ENCODE measurements at regions not wholly inside any gene's neighbourhood (a gene's known extent, or its start where the extent isn't known, plus 50 kb on each side); places are given as distances from the start of the nearest gene placed in this dataset.
"Not testable (repeated sequence)": the region's sequence is repeated elsewhere in the genome, so short reads cannot be mapped to it uniquely, and the experiment has no call there.

DNA sequence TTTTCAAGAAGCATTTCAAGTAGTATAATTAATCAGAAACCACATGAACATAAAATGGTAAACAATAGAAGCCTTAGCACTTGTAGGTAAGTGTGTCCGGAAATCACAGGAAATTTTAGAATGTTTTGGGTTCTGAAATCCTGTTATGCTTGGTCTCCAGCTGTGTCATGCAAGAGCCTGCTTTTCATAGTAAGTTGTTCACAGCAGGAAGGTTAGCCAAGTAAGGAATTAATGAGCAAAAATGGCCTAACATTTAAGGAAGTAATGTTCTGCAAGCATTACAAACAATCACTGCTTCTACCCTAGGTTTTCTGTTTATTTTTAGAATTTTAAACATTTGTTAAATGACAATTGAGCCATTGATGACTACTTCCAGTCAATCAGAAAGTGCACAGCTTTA lies 669.5 kb downstream of the SLCO4C1 start:
- no peak for DNase-seq

DNA sequence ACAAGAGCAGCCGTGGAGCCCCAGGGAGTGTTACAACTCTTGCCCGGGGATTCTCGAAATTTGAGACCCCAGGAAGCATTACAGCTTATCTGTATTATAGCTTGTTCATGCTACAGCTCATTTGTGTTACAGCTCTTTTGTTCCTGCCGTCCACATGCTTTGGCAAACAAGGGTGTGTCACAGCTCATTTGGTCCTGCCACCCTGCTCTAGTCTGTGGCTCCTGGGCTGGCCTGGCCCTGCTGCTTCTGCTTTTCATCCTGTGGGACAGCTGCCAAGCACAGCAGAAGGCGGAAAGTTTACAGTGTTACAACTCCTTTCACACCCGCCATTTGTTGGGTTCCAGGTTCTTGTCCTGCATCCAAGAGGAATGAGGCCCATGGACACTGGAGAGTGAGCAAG lies 685.0 kb downstream of the SLCO4C1 start:
- no peak for DNase-seq

DNA sequence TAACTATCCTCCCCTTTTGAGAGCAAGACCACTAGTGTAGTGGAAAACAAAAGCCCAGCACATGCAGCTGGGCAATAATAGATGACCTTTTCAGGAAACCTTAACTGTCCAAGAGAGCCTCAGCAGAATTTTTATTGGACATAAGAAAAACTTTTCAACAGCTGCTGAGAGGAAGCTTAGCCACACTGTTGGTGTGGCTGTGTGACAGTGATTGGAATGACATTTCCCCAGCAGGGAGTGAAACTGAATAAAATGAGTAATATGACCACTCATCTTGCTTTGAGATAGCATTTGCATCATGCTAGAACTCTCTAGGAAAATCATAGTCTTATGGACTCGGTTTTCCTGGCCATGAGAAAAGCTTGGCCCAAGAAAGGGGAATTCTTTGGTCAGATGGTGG lies 687.8 kb downstream of the SLCO4C1 start:
- no peak for DNase-seq

DNA sequence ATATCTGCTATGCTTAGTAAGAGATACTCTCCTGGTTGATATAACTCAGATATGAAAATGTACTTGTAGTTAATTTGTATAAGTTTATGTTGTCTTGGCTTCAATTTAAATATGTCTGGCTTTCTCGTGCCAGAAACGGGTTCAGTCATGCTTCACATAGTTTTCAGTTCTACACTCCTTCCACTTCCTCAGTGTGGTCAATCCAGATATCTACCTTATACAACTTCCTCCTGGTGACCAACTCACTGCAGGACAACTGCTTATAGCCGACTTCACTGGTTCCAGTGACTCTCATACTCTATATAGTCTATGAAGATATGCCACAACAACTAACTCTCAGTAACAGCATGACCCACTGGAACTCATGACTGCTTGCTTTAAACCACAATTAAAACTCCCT lies 690.4 kb downstream of the SLCO4C1 start:
- DNase-seq: no peak

GRCh38 chr5:101600614-101601013 lies 695.5 kb downstream of the SLCO4C1 start:
- DNase-seq: no peak

DNA sequence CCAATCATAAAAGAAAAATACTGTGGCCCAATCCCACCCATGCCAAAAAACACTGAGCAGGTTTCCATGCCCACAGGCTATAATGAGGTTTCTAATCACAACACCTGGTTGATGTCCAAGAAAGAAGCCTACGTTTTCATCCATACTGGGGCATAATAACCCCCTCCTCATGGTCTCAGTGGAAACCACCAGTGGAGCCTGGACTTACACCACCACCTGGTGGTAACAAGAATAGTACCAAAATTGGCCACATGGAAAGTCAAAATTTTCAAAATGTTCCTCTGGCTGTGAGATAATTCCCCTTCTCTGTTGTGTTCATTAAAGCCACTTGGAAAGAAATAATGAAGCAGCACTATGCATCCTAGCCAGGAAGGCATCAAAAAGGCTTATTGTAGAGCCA lies 687.3 kb upstream of the ST8SIA4 start:
- no peak for DNase-seq

DNA sequence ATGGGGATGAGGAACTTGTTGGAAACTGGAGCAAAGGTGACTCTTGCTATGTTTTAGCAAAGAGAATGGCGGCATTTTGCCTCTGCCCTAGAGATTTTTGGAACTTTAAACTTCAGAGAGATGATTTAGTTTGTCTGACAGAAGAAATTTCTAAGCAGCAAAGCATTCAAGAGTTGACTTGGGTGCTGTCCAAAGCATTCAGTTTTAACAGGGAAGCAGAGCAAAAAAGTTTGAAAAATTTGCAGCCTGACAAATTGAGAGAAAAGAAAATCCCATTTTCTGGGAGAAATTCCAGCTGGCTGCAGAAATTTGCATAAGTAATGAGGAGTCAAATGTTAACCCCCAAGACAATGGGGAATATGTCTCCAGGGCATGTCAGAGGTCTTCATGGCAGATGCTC lies 682.3 kb upstream of the ST8SIA4 start:
- DNase-seq: no peak

DNA sequence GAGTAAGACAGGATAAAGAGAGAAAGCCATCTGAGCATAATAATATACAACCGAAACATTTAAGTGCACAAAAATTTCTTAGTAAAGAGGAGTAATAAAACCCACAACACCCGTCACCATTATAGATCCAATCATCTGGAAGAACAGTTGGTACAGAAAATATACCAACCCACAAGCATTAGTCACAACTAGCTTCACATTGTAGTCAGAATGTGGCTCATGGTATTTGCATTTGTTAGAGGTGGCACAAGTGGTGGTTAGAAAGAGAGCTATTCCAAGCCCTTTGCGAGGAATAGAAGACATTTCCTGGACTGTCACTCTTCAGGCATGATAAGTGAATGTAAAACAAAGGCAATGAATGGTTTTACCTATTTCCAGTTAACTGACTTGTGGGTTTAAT lies 677.5 kb upstream of the ST8SIA4 start:
- no peak for DNase-seq

- no peak for DNase-seq
Measured at GRCh38 chr5:101574017-101574416, 670.9 kb upstream of the ST8SIA4 start.

DNA sequence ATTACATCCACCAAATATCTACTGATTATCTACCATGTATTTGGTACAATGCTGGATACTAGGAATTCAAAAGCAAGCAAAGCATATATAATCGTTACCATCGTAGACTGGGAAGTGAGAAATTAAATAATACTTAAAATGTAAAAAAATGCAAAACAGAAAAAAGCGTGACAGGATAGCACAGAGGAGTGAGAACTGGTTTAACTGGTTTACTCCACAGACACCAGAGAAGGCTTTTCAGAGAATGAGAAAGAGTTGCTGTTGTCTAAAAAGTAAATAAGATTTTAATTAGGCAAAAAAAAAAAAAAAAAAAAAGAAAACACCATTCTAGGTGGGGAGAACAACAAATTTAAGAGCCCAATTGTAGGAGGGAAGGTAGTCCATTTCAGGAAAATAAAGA lies 657.9 kb upstream of the ST8SIA4 start:
- DNase-seq: no peak

DNA sequence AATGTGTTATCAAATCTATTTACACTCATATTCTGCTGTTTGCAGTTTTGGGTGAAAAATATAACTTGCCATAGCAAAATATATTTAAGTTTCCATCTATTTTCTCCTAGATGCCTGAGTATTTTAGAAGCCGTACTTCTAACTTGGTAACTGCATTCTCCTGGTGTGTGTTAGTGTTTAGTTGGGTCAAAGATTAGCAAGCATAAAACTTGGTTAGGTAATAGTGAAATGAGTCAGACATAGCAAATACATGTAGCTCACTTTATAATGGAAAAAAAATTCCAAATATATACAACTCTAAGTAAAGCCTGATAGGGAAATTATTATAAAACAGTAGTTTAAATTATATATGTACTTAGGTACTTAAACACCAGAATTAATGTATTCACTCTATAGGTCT lies 640.7 kb upstream of the ST8SIA4 start:
- no peak for DNase-seq

DNA sequence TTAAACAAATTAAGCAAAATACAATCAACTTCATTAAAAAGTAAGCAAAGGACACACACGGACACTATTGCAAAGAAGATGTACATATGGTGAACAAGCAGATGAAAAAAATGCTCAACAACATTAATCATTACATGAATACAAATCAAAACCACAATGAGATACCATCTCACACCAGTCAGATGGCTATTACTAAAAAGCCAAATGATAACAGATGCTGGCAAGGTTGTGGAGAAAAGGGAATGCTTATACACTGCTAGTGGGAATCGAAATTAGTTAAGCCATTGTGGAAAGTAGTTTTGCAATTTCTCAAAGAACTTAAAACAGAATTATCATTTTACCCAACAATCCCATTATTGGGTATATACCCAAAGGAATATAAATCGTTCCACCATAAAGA lies 636.2 kb upstream of the ST8SIA4 start:
- DNase-seq: no peak

DNA sequence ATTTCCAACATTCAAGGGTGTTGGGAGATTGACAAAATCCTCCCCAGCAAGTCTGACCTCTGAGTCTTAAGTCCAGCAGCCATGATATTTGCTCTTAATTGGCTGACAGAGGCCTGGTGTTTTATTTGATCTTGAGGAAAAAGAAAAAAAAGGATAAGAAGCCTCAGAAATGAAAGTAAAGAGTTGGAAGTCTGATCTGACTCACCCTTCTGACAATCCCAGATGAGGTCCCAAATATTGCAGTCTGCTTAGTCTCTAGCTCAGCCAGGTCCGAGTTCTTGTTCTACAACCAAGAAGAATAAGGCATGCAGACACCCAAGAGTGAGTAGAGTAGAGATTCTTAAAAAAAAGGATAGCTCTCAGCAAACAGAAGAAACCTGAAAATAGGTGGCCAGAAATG lies 632.5 kb upstream of the ST8SIA4 start:
- no peak for DNase-seq

- DNase-seq: no peak
Measured at GRCh38 chr5:101534491-101535110, 631.5 kb upstream of the ST8SIA4 start.

DNA sequence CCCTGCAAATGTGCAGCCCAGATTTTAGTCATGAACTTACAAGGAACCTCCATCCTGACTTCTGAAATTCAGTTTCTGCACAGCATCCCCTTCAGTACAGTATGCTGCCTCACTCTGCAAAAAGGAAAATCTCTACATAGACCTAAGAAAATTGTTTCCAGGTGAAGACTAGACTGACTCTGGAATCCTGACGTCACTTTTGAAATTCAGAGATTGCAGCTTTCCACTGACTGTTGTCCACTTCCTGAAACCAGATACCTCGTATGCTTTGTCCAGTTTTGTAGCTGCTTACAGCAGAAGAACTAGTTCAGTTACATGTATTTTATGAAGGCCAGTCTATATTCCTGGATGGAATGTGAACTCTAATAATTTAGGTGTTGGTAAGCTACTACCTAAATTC lies 629.3 kb upstream of the ST8SIA4 start:
- DNase-seq: no peak

DNA sequence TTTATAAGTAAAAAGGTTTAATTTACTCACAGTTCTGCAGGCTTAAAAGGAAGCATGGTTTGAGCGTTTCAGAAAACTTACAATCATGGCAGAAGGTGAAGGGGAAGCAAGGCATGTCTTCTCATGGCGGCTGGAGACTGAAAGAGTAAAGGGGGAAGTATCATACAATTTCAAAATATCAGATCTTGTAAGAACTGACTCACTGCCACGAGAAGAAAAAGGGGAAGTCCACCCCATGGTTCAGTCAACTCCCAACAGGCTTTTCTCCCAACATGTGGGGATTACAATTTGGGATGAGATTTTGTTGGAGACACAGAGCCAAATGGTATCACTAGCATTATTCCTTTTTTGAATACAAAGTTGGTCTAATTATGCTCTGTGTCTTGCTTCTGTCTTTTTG lies 627.9 kb upstream of the ST8SIA4 start:
- no peak for DNase-seq

DNA sequence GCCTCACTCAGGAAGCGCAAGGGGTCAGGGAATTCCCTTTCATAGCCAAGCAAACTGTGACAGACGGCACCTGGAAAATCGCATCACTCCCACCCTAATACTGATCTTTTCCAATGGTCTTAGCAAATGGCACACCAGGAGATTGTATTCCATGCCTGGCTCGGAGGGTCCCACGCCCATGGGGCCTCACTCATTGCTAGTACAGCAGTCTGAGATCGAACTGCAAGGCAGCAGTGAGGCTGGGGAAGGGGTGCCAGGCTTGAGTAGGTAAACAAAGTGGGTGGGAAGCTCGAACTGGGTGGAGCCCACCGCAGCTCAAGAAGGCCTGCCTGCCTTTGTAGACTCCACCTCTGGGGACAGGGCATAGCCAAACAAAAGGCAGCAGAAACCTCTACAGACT lies 626.0 kb upstream of the ST8SIA4 start:
- DNase-seq: not testable (repeated sequence)

GRCh38 chr5:101520417-101520816 lies 617.3 kb upstream of the ST8SIA4 start:
- DNase-seq: no peak

DNA sequence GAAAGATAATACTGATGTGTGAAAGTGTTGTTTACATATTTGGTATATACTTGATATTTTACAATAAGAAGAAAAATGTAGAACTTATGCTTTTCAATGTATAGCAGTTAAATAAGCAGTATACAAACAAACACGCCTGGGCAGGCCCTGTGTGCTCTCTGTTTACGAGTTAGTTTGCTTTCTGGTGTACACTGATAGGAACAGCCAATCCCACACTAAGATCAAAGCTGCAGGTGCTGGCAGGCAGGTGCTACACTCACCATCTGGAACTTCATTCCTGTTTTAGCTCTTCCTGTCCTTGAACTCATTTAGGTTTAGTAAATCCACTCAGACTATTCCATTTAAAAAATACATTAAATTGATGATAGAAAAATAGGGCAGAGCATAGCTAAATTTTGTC lies 614.7 kb upstream of the ST8SIA4 start:
- DNase-seq: no peak

DNA sequence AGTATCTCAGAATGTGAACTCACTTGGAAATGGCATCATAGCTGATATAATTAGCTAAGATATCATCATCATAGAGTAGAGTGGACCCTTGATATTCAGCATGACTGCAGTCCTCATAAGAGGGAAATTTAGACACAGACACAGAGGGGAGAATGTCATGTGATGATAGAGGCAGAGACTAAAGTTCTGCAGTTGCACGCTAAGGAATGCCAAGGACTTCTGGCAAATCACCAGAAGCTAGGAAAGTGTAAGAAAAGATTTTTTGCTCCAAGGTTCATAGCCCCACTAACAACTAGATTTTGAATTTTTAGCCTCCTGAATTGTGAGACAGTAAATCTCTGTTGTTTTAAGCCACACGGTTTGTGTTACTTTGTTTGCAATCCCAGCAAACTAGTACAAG lies 612.6 kb upstream of the ST8SIA4 start:
- DNase-seq: no peak

- no peak for DNase-seq
Measured at GRCh38 chr5:101505891-101506570, 602.9 kb upstream of the ST8SIA4 start.

DNA sequence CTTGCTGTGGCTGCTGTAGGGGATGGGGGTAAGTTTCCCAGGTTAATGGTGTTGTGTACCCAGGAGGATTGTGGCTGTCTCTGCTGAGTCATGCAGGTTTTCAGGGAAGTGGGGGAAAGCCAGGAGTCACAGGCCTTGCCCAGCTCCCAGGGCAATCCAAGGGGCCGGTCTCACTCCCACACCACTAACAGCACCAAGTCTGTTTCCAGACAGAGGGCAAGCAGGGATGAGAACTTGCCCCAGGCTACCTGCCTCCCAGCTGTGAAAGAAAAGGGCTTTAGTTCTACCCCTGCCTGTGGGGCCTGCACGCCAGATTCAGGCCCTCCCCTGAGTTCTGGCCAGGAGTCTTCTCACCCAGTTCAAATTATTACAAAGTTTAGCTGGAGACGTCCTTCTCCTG lies 579.8 kb upstream of the ST8SIA4 start:
- no peak for DNase-seq

DNA sequence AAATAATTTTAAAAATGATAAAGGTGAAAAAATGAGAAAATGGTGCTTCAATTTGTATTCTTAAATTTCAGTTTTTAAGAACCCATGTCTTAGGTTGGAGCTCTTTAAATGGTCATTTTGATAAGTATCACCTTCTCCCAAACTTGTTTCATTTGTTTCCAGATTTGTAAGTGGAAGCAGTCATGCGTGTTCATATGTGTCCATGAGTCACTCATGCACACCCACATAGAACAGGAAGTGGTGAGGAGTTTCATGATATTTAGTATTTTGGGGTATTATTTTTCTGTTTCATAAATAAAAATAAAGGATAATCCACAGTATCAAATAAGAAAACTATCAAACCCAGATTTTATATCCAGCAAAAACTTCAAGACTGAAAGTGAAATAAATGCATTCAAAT lies 570.4 kb upstream of the ST8SIA4 start:
- no peak for DNase-seq

DNA sequence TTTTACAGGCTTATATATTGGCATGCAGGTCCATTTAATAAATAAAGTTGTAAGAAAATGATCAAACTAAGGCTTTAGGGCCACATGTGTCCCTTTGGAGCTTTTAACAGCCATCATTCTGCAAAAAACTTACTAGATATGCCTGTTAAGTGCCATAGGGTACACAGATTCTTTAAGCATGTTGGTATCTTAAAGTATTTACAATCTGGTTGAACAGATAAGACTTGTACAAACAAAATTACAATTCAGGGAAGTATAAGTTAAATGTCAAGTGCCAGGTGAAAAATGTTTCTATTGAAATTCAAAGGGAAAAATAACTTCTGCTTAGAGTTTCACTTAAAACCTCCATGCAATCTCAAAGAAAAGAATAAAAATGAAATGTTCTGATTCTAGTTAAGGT lies 558.4 kb upstream of the ST8SIA4 start:
- DNase-seq: no peak

- DNase-seq: no peak
Measured at GRCh38 chr5:101458587-101458986, 555.5 kb upstream of the ST8SIA4 start.
